Left ventricle myocardium inferior (tissue), 1 donor: ENCODE measurements at regions not wholly inside any gene's neighbourhood (a gene's known extent, or its start where the extent isn't known, plus 50 kb on each side); places are given as distances from the start of the nearest gene placed in this dataset.

Source experiments
- DNase-seq: peaks from one replicate; pipeline ENCODE4 v3.0.0-alpha.2; 2020
- H3K27ac ChIP-seq: fragments of 200-600 bp; replicated peaks from 2 replicates; pipeline ENCODE4 v1.8.0; 2021
- H3K27me3 ChIP-seq: fragments of 200-600 bp; 2 replicates; pipeline ENCODE4 v1.8.0; 2021; ENCODE audit warnings: low read depth
- H3K36me3 ChIP-seq: fragments of 200-600 bp; 2 replicates; pipeline ENCODE4 v1.8.0; 2021
- H3K4me1 ChIP-seq: fragments of 200-600 bp; 2 replicates; pipeline ENCODE4 v1.8.0; 2021
- H3K4me3 ChIP-seq: fragments of 200-600 bp; 2 replicates; pipeline ENCODE4 v1.8.0; 2021; ENCODE audit warnings: mild to moderate bottlenecking, moderate library complexity
- H3K9me3 ChIP-seq: fragments of 200-600 bp; replicated peaks from 2 replicates; pipeline ENCODE4 v1.8.0; 2021
- CTCF ChIP-seq: fragments of 200-600 bp; IDR thresholded peaks from 2 replicates; pipeline ENCODE4 v1.8.0; 2021; ENCODE audit warnings: antibody characterized with exemption, mild to moderate bottlenecking, borderline replicate concordance
- intact Hi-C: fragments of 100-400 bp; cut with micrococcal nuclease; formaldehyde crosslinking; loops from one replicate; pipeline ENCODE4 v1.11.0; 2022
- donor health status: DM: no; HTN: yes; CAD: no; lungs with severe emphysema.

DNA sequence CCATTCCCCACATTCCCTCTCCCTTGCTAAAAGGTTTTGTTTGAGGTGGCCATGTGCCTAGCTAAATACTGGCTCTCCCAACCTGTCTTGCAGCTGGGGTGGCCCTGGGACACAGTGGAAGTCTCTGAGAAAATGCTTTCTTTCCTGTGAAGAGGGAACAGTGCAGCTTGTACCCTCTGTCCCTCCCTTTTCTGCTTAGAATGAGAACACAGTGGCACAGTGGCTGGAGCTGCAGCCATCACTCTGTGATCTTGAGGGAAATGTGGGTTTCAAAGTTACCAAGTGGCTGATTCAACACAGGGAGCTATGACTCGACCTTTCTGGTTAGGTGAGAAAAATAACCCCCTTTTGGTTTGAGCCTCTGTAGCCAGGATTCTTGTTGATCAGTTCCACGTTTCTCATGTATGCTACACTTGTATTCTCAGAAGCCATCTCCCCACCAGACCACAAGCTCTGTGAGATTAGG lies 62.7 kb upstream of the CARD11 start:
- H3K36me3 ChIP-seq = no peaks in the 10 kb centered on the region
- H3K27ac ChIP-seq = no peak overlapping the region
- TF ChIP-seq CTCF = no peak
- no peak overlapping the region for H3K4me3 ChIP-seq
- intact Hi-C loops = no loop called here
- H3K27me3 ChIP-seq = peaks cover 55% of the 10 kb centered on the region
- no peak for DNase-seq
- peaks cover 13% of the 10 kb centered on the region for H3K9me3 ChIP-seq
- H3K4me1 ChIP-seq = no peaks in the 10 kb centered on the region

DNA sequence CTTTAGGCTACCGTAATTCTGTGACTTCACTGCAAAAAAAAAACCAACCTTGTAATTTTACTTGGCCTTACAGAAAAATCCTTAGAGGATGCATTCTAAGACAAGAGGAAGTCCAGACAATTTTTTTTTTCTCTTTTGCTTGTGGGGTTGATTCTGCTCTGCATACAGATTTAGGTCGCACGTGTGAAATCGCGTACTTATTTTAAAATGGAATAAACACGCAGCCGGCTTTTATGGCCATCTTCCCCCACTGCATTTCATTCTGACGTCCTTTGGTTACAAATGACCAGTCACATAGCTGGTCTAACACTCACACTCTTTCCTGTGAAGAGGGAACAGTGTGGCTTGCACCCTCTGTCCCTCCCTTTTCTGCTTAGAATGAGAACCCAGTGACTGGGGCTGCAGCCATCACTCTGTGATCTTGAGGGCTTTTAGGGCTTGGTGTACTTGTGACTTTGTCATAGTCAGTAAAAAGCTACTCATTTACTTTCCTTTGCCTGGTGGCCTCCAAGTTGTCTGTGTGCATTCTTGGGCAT lies 63.6 kb upstream of the CARD11 start:
- DNase-seq = no peak
- Histone ChIP-seq H3K4me3 (no peak overlapping the region), H3K27ac (no peak overlapping the region), H3K4me1 (no peaks in the 10 kb centered on the region), H3K36me3 (no peaks in the 10 kb centered on the region), H3K27me3 (peaks cover 61% of the 10 kb centered on the region), H3K9me3 (peaks cover 13% of the 10 kb centered on the region)
- TF ChIP-seq CTCF = no peak
- intact Hi-C loops = no loop called here

GRCh38 chr7:3107889-3108570 lies 64.4 kb upstream of the CARD11 start:
- peaks cover 13% of the 10 kb centered on the region for H3K9me3 ChIP-seq
- H3K4me3 ChIP-seq = no peak overlapping the region
- H3K4me1 ChIP-seq = no peaks in the 10 kb centered on the region
- intact Hi-C loops = no loop called here
- no peak for TF ChIP-seq CTCF
- peaks cover 68% of the 10 kb centered on the region for H3K27me3 ChIP-seq
- H3K36me3 ChIP-seq = no peaks in the 10 kb centered on the region
- no peak overlapping the region for H3K27ac ChIP-seq
- no peak for DNase-seq

- no peak overlapping the region for H3K27ac ChIP-seq
- peaks cover 26% of the 10 kb centered on the region for H3K9me3 ChIP-seq
- peaks cover 71% of the 10 kb centered on the region for H3K27me3 ChIP-seq
- H3K36me3 ChIP-seq = no peaks in the 10 kb centered on the region
- no peaks in the 10 kb centered on the region for H3K4me1 ChIP-seq
- TF ChIP-seq CTCF = no peak
- no peak overlapping the region for H3K4me3 ChIP-seq
- intact Hi-C loops = no loop called here
- no peak for DNase-seq
Observed at GRCh38 chr7:3109311-3109915, 65.7 kb upstream of the CARD11 start.

DNA sequence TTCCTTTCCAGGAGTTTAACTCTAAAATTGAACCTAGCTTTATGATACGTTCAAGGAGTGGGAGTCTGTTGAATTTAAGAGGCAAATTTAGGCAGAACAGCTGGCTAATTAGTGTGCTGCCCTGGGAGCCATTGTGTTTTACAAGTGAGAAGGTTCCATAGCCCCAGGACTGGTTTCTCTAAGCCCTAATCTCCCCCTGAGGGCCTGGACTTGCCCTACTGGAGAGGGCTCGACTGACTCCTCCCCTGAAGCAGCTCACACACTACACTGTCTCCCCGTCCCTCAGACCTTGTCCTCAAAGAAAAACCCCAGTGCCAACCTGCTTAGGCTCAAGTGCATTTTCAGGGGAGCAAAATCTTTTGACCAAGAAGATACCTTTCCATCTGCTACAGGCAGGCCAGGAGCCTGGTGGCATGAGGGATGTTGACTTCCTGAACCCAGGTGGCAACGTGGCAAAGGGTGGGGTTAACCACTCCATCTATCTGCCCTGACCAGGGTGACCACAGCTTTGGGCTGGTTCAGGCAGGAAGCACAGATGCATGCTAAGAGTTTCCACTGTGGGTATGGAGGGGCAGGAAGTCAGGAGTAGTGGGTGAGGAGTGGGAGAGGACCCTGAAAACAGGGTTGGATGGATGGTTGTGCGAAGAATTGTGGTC lies 68.9 kb upstream of the CARD11 start:
- H3K27me3 ChIP-seq = peaks cover 66% of the 10 kb centered on the region
- no peak overlapping the region for H3K4me3 ChIP-seq
- intact Hi-C loops = no loop called here
- no peak for TF ChIP-seq CTCF
- H3K4me1 ChIP-seq = no peaks in the 10 kb centered on the region
- H3K27ac ChIP-seq = no peak overlapping the region
- H3K36me3 ChIP-seq = no peaks in the 10 kb centered on the region
- H3K9me3 ChIP-seq = peaks cover 28% of the 10 kb centered on the region
- no peak for DNase-seq
